Stimulated activated naive CD4-positive, alpha-beta T cell treated with Interleukin-2 at 50 U/mL for 16 hours (primary cell): ENCODE measurements at regions not wholly inside any gene's neighbourhood (a gene's known extent, or its start where the extent isn't known, plus 50 kb on each side); places are given as distances from the start of the nearest gene placed in this dataset.
"Not testable (repeated sequence)": the region's sequence is repeated elsewhere in the genome, so short reads cannot be mapped to it uniquely, and the experiment has no call there.

Source experiments
- DNase-seq: peaks from one replicate; lab custom pipeline; 2025; lab: John Stamatoyannopoulos, UW

GRCh38 chr1:55456971-55457370 is 241.8 kb upstream of the USP24 start:
- no peak for DNase-seq

GRCh38 chr1:55448261-55448660 is 233.1 kb upstream of the USP24 start:
- DNase-seq, result no peak

GRCh38 chr1:55447488-55447887 is 232.3 kb upstream of the USP24 start:
- DNase-seq, result no peak

- DNase-seq, result no peak
These were observed 231.2 kb upstream of the USP24 start for GRCh38 chr1:55446351-55446750.

- no peak for DNase-seq
These were observed 230.3 kb upstream of the USP24 start for GRCh38 chr1:55445416-55445815.

- no peak for DNase-seq
These were observed 229.5 kb upstream of the USP24 start for GRCh38 chr1:55444667-55445066.

- no peak for DNase-seq
These were observed 228.2 kb upstream of the USP24 start for GRCh38 chr1:55443175-55443915.

GRCh38 chr1:55441489-55441888 is 226.3 kb upstream of the USP24 start:
- no peak for DNase-seq

GRCh38 chr1:55437692-55438091 is 222.5 kb upstream of the USP24 start:
- DNase-seq, result no peak

GRCh38 chr1:55430720-55431119 is 215.6 kb upstream of the USP24 start:
- DNase-seq, result not testable (repeated sequence)

GRCh38 chr1:55430206-55430605 is 215.0 kb upstream of the USP24 start:
- DNase-seq, result not testable (repeated sequence)

- DNase-seq, result no peak
These were observed 214.1 kb upstream of the USP24 start for GRCh38 chr1:55428944-55429931.

- no peak for DNase-seq
These were observed 213.1 kb upstream of the USP24 start for GRCh38 chr1:55428231-55428630.

GRCh38 chr1:55427606-55428005 is 212.4 kb upstream of the USP24 start:
- no peak for DNase-seq

- no peak for DNase-seq
These were observed 211.5 kb upstream of the USP24 start for GRCh38 chr1:55426619-55427018.

- DNase-seq, result no peak
These were observed 211.0 kb upstream of the USP24 start for GRCh38 chr1:55426156-55426555.

GRCh38 chr1:55425310-55425930 is 210.3 kb upstream of the USP24 start:
- no peak for DNase-seq

- no peak for DNase-seq
These were observed 208.2 kb upstream of the USP24 start for GRCh38 chr1:55423376-55423775.

GRCh38 chr1:55420929-55421716 is 206.0 kb upstream of the USP24 start:
- DNase-seq, result no peak

GRCh38 chr1:55420026-55420425 is 204.9 kb upstream of the USP24 start:
- DNase-seq, result no peak

GRCh38 chr1:55418208-55419000 is 203.2 kb upstream of the USP24 start:
- no peak for DNase-seq
